HG02759 (cell line): ENCODE measurements at regions not wholly inside any gene's neighbourhood (a gene's known extent, or its start where the extent isn't known, plus 50 kb on each side); places are given as distances from the start of the nearest gene placed in this dataset.

ENCODE experiments used
- ATAC-seq: cut with Tn5 transposase; IDR thresholded peaks from one replicate; pipeline ENCODE4 v1.9.1; 2021; ENCODE audit warnings: mild to moderate bottlenecking, moderate library complexity; ENCODE audit not compliant: unreplicated experiment

GRCh38 chr1:201682964-201683363 lies 144.0 kb downstream of the NAV1 start:
- ATAC-seq, result no peak

DNA sequence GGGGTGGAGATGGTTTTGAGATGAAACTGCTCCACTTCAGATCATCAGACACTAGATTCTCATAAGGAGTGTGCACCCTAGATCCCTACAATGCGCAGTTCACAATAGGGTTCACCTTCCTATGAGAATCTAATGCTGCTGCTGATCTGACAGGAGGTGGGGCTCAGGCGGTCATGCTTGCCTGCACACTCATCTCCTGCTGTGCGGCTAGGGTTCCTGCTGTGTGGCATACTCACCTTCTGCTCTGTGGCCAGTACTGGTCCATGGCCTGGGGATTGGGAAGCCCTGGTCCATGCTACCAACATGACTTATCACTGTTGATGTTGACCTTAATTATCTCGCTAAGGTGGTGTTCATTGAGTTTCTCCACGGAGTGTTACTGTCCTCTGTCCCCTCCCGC lies 144.5 kb downstream of the NAV1 start:
- ATAC-seq, result no peak

DNA sequence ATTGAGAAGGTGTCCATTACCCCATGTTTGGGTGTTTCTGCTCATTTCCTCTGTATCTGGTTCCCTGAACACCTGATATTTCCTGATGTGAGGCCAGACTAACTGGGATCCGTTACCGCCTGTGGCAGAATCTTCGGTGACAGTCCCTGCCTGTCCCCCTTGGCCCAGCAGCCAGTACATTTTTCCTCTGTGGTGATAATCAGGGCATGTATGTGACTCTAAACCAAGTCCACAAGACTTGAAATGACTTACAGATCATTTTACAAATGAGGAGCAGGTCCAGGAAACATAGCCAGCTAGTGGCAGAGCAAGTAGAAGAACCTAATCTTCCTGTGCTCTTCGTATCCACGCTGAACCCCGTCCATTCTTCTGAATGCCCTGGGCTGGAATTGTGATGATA lies 143.5 kb upstream of the IPO9 start:
- no peak for ATAC-seq

DNA sequence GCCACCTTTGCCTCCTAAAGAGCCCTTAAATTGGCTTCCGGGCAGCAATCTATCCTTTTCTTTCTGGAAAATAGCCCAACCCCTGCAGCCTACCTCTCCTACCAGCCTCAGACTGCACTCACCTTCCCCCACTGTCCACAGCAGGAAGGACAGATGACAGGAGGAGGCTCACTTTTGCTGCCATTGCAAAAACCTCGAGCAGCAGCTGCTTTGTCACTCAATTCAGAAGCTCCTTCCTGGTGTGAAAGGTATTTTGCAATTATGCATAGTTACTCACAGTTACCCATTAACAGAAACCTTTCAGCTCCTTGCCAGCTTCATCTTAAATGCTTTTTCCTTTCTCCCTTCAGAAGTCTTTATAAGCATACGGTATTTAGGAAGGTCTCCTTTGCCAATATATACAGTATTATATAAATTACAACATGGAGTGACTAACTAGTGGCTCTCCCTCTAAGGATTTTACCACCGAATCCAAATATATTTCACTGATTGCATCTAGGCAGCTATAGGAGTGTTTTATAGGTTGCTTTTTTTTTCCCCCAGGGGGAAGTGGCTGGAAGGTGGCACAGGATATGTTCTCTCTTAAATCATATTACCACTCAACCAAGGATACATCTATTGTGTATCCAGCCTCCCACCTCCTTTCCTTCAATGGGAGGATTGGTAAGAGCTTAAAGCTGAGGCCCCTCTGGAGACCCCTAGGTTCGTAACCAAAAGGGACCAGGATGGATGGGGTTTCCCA lies 142.1 kb upstream of the IPO9 start:
- ATAC-seq, result no peak

DNA sequence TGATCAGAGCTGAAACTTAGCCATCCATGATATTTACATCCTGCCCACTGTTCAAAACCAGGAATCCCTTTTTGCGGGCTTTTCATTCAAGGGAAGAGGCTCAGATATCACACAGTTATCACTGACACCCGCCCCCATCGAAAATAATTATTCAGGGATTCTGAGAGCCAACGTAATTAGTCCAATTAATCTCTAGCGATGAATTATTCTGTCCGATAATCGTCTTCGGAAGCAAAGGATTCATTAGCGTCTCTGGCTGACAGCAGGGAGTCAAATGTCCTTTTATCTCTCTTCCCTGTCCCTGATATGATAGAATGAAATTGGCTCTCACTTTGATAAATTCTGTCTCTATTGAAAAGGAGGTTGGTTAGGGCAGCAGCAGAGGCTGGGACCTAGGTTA lies 140.4 kb upstream of the IPO9 start:
- ATAC-seq, result no peak

DNA sequence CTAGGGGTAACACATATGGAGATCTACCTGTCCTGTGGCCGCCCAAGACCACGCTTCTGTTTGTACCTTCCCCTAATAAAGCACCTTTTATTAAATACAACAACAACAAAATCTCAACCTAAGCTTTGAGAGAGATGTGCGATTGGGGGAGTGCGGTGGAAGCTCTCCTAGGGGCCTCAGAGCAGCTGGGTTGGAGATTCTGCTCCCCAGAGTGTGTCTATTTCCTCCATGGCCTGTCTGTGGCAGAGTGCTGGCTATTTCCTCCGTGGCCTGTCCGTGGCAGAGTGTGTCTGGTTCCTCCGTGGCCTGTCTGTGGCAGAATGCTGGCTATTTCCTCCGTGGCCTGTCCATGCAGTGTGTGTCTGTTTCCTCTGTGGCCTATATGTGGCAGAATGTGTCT lies 139.3 kb upstream of the IPO9 start:
- ATAC-seq, result no peak

DNA sequence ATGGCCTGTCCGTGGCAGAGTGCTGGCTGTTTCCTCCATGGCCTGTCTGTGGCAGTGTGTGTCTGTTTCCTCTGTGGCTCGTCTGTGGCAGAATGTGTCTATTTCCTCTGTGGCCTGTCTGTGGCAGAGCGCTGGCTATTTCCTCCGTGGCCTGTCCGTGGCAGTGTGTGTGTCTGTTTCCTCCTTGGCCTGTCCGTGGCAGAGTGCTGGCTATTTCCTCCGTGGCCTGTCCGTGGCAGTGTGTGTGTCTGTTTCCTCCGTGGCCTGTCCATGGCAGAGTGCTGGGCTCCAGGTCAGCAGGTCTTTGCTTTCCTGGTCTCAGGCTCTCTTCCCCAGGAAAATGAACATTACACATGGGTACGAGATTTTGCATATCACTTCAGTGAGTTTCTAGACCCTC lies 138.4 kb upstream of the IPO9 start:
- no peak for ATAC-seq

GRCh38 chr1:201691716-201692554 lies 137.0 kb upstream of the IPO9 start:
- ATAC-seq, result no peak

- ATAC-seq, result no peak
Measured at GRCh38 chr1:201692555-201693394, 136.2 kb upstream of the IPO9 start.

GRCh38 chr1:201693890-201694607 lies 134.9 kb upstream of the IPO9 start:
- no peak for ATAC-seq

- ATAC-seq, result no peak
Measured at GRCh38 chr1:201694608-201695335, 134.2 kb upstream of the IPO9 start.

DNA sequence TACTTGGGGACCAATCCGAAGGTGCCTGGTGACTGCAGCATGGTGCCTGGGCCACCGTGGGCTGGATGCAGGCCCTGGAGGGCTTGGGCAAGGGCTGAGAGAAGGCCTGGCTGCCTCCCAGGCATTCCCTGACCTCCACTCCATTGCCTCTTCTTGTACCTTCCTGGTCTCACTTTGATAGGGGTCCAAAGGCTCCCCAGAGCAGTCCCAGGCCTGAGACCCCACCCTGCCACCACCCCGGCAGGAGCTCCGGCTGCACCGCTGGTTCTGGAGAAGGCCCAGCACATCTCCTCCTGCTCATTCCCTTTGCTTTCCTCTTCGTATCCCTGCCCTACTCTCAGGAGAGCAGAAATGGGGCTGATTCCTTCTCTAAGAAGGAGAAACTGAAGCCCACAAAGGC lies 133.3 kb upstream of the IPO9 start:
- ATAC-seq, result no peak

GRCh38 chr1:201696217-201696761 lies 132.7 kb upstream of the IPO9 start:
- no peak for ATAC-seq

GRCh38 chr1:201697174-201697573 lies 131.8 kb upstream of the IPO9 start:
- ATAC-seq, result no peak

- no peak for ATAC-seq
Measured at GRCh38 chr1:201701831-201702230, 127.1 kb upstream of the IPO9 start.

DNA sequence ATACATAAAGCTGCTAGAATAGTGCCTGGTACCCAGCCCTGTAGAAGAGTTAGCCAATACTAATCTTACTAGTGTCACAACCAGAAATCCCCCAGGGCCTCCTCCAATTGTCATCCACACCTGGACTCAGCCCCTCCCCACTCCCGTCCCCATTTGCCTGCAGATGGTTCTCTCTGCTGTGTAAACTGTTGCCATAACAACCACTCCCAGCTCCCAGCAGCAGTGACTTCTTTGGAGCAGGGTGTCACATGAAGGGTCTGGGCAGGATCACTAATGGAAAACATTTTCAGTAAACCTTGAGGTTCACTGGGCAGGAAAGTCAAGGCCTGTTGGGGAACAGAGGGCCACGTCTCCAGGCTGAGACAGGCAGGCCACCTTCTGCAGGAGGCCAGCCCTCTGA lies 126.0 kb upstream of the IPO9 start:
- ATAC-seq, result no peak

- peak; percentile 67 for ATAC-seq
Measured at GRCh38 chr1:201703621-201704438, 125.1 kb upstream of the IPO9 start.

- no peak for ATAC-seq
Measured at GRCh38 chr1:201704439-201704792, 124.5 kb upstream of the IPO9 start.

DNA sequence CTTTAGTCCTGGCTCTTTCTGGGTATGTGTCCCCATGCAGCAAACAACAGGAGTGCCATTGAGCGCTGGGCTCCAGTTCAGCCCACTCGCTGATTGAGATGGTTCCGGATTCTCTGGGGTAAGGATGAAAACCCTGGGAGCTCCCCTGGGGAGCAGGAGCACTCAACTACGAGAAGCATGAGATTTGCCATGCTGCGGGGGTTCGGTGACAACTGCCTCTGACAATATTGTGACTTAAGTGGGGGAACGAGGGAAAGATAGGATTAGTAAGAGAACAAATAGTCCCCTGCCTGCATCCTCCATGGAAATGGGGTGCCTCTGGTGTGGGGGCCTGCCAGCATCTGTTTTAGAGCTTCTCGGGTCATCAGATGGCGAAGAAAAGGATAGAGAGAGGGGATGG lies 123.6 kb upstream of the IPO9 start:
- no peak for ATAC-seq
